DND-41 (cell line): ENCODE measurements at regions not wholly inside any gene's neighbourhood (a gene's known extent, or its start where the extent isn't known, plus 50 kb on each side); places are given as distances from the start of the nearest gene placed in this dataset.

Source experiments
- CTCF ChIP-seq: IDR thresholded peaks from 2 replicates; pipeline ENCODE4 v1.5.1; 2012; ENCODE audit warnings: borderline replicate concordance, low read length, moderate library complexity, mild to moderate bottlenecking; ENCODE audit not compliant: poor library complexity, severe bottlenecking; ENCODE audit errors: extremely low read depth
- EZH2 ChIP-seq: IDR thresholded peaks from 3 replicates; pipeline ENCODE4 v1.6.1; 2012; ENCODE audit warnings: borderline replicate concordance, low read depth, mild to moderate bottlenecking, moderate library complexity, low read length, inconsistent platforms; ENCODE audit not compliant: severe bottlenecking

GRCh38 chr5:60545551-60545950 lies 154.4 kb downstream of the DEPDC1B start:
- TF ChIP-seq CTCF (no peak), EZH2 (no peak)
